ENCODE measurements at regions not wholly inside any gene's neighbourhood (a gene's known extent, or its start where the extent isn't known, plus 50 kb on each side); places are given as distances from the start of the nearest gene placed in this dataset.
"Not testable (repeated sequence)": the region's sequence is repeated elsewhere in the genome, so short reads cannot be mapped to it uniquely, and the experiment has no call there.

DNA sequence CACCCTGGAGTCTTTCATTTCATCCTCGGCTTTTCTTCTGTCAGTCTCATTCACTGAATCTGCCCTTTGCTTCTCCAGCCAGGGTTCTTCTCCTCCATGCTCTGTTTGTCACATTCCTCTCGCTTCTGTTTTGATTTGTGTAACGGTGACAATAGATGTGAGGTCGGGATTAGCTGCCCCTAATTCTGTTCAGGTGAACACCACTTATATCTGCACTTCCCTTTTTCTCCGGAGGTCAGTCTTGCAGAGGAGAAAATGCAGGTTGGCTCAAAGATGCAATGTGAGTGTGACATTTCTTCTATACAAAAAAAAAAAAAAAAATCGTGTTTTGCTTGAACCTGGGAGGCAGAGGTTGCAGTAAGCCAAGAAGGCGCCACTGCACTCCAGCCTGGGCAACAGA, 262.9 kb downstream of the ASMT start:
- Histone ChIP-seq H3K4me1 (ENCODE audit: control insufficient read depth in 1 of 2, insufficient read depth in 2 of 2, low read length in 2 of 2) (no peaks in the 10 kb centered on the region), H3K27me3 (ENCODE audit: control insufficient read depth in 2 of 2, insufficient read depth in 2 of 2, low read length in 2 of 2) (no peaks in the 10 kb centered on the region), H3K4me2 (replicated peaks; ENCODE audit: extremely low read depth, low read length, poor library complexity, severe bottlenecking) (no peak overlapping the region), H2AFZ (ENCODE audit: insufficient read depth, low read depth, low read length, poor library complexity, severe bottlenecking) (no peak overlapping the region), H3K79me2 (ENCODE audit: insufficient read depth, low read length) (no peaks in the 10 kb centered on the region), H3K36me3 (replicated peaks in 1 of 2; ENCODE audit: control insufficient read depth in 1 of 2, insufficient read depth in 2 of 2, low read length in 2 of 2) (no peaks in the 10 kb centered on the region), H3K27ac (ENCODE audit: low read depth in 1 of 2, low read length in 2 of 2) (no peak overlapping the region), H3K9ac (ENCODE audit: insufficient read depth, low read length, poor library complexity, severe bottlenecking) (no peak overlapping the region), H3K9me3 (replicated peaks in 1 of 2; ENCODE audit: control insufficient read depth in 1 of 2, insufficient read depth in 1 of 2, low read length in 2 of 2) (peaks cover 22 to 24% of the 10 kb centered on the region in 2 donors), H4K20me1 (ENCODE audit: insufficient read depth, low read length) (no peaks in the 10 kb centered on the region), H3K4me3 (replicated peaks in 1 of 3; ENCODE audit: low read depth in 2 of 3, low read length in 3 of 3) (no peak overlapping the region)
- no peak for DNase-seq
- H3K27me3 Mint-ChIP-seq (ENCODE audit: low read depth in 3 of 3): peaks cover 0 to 8% (median 1%) of the 10 kb centered on the region in 3 donors
- WGBS (ENCODE audit: insufficient coverage): no CpG with 5 or more reads among the region's 7 CpGs
- peaks cover 14 to 37% (median 24%) of the 10 kb centered on the region in 7 donors for H3K9me3 Mint-ChIP-seq
- TF ChIP-seq, protein P1, sequence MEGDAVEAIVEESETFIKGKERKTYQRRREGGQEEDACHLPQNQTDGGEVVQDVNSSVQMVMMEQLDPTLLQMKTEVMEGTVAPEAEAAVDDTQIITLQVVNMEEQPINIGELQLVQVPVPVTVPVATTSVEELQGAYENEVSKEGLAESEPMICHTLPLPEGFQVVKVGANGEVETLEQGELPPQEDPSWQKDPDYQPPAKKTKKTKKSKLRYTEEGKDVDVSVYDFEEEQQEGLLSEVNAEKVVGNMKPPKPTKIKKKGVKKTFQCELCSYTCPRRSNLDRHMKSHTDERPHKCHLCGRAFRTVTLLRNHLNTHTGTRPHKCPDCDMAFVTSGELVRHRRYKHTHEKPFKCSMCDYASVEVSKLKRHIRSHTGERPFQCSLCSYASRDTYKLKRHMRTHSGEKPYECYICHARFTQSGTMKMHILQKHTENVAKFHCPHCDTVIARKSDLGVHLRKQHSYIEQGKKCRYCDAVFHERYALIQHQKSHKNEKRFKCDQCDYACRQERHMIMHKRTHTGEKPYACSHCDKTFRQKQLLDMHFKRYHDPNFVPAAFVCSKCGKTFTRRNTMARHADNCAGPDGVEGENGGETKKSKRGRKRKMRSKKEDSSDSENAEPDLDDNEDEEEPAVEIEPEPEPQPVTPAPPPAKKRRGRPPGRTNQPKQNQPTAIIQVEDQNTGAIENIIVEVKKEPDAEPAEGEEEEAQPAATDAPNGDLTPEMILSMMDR (IDR thresholded peaks at IDR 0.05): no peak
- intact Hi-C loops (cut with micrococcal nuclease): no loop called here
- H3K27ac Mint-ChIP-seq: no peak overlapping the region
- H3K36me3 Mint-ChIP-seq: no peaks in the 10 kb centered on the region
- no peak overlapping the region for H3K4me3 Mint-ChIP-seq
- H3K4me1 Mint-ChIP-seq: no peaks in the 10 kb centered on the region

DNA sequence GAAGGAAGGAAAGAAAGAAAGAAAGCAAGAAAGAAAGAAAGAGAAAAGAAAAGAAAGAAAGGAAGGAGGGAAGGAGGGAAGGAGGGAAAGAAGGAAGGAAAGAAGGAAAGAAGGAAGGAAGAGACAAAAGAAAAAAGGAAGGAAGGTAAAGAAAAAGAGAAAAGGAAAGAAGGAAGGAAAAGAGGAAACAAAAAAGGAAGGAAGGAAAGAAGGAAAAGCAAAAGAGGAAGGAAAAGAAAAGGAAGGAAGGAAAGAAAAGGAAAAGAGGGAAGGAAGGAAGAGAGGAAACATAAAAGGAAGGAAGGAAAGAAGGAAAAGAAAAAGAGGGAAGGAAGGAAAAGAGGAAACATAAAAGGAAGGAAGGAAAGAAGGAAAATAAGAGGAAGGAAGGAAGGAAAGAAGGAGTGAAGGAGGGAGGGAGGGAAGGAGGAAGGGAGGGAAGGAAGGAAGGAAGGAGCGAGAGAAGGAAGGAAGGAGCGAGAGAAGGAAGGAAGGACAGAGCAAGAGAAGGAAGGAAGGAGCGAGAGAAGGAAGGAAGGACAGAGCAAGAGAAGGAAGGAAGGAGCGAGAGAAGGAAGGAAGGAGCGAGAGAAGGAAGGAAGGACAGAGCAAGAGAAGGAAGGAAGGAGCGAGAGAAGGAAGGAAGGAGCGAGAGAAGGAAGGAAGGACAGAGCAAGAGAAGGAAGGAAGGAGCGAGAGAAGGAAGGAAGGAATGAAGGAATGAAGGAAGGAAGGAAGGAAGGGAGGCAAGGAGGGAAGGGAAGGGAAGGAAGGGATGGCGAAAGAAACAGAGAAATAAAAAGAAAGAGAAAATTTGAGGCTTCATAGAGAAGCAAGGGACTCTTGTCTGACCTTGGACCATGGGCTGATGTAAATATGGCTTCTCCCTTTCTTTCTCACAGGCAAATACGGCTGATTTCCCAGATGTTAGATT, 266.3 kb downstream of the ASMT start:
- intact Hi-C loops (cut with micrococcal nuclease); H3K9ac ChIP-seq (ENCODE audit: insufficient read depth, low read length, poor library complexity, severe bottlenecking); H3K4me1 ChIP-seq (ENCODE audit: control insufficient read depth in 1 of 2, insufficient read depth in 2 of 2, low read length in 2 of 2); H3K27me3 ChIP-seq (ENCODE audit: control insufficient read depth in 2 of 2, insufficient read depth in 2 of 2, low read length in 2 of 2); H3K27me3 Mint-ChIP-seq (ENCODE audit: low read depth in 3 of 3); H3K36me3 ChIP-seq (replicated peaks in 1 of 2; ENCODE audit: control insufficient read depth in 1 of 2, insufficient read depth in 2 of 2, low read length in 2 of 2); H3K27ac ChIP-seq (ENCODE audit: low read depth in 1 of 2, low read length in 2 of 2); H3K4me2 ChIP-seq (replicated peaks; ENCODE audit: extremely low read depth, low read length, poor library complexity, severe bottlenecking); H3K4me1 Mint-ChIP-seq; H3K36me3 Mint-ChIP-seq; H3K4me3 ChIP-seq (replicated peaks in 1 of 3; ENCODE audit: low read depth in 2 of 3, low read length in 3 of 3); DNase-seq; H3K4me3 Mint-ChIP-seq; H2AFZ ChIP-seq (ENCODE audit: insufficient read depth, low read depth, low read length, poor library complexity, severe bottlenecking); H3K79me2 ChIP-seq (ENCODE audit: insufficient read depth, low read length); H4K20me1 ChIP-seq (ENCODE audit: insufficient read depth, low read length): not testable (repeated sequence)
- H3K9me3 ChIP-seq (replicated peaks in 1 of 2; ENCODE audit: control insufficient read depth in 1 of 2, insufficient read depth in 1 of 2, low read length in 2 of 2): peaks cover 22 to 24% of the 10 kb centered on the region in 2 donors
- peaks cover 14 to 36% (median 25%) of the 10 kb centered on the region in 7 donors for H3K9me3 Mint-ChIP-seq
- 86% methylated on average over 5 of the region's 10 CpGs for WGBS (ENCODE audit: insufficient coverage)
- H3K27ac Mint-ChIP-seq: peak overlapping the region in 1 of 7 donors; percentile 35

All from CD14-positive monocyte (primary cell).